ENCODE measurements at regions not wholly inside any gene's neighbourhood (a gene's known extent, or its start where the extent isn't known, plus 50 kb on each side); places are given as distances from the start of the nearest gene placed in this dataset.
A peak's percentile ranks its signal among the peaks of the same experiment; 100 is the strongest.

DNA sequence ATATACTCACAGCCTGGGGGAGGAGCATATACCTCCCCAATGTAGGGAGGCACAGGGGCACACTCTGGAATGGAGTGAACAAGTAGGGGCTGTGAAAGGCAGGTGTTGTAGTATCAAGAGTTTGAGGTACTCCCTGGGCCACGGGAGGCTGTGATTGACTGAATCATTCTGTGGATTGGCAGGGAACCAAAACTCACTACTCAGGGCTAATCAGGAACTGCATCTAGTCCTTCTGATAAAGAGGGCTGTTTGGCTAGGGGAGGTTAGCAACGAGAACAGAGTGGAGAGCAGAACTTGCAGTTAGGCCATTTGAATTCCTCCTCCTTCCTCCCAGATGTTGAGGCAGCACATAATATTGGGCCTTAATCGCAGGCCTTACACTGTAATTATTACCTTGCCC is 369.2 kb upstream of the MPDZ start:
- no peak overlapping the region for H3K27ac ChIP-seq
- H3K9ac ChIP-seq = no peak overlapping the region
- DNase-seq = no peak
- H3K9me3 ChIP-seq (ENCODE audit: low read depth) = no peaks in the 10 kb centered on the region
- no peak overlapping the region for H3K4me2 ChIP-seq (ENCODE audit: unreplicated experiment)
- in situ Hi-C loops (cut with MboI) = no loop called here
- no peaks in the 10 kb centered on the region for H3K4me1 ChIP-seq (ENCODE audit: insufficient read depth)
- H3K79me2 ChIP-seq (ENCODE audit: insufficient read depth) = no peaks in the 10 kb centered on the region
- H3K4me3 ChIP-seq = no peak overlapping the region
- TF ChIP-seq EZH2 (IDR thresholded peaks at IDR 0.05; ENCODE audit: insufficient read depth, poor library complexity, severe bottlenecking) (no peak), EZH2phosphoT487 (IDR thresholded peaks at IDR 0.05; ENCODE audit: insufficient read depth, low read depth) (no peak)
- no peaks in the 10 kb centered on the region for H3K9me2 ChIP-seq (ENCODE audit: insufficient read depth)
- 0 out of 2 replicates have a peak, but pooled peaks cover 3% of the 10 kb centered on the region for H3K27me3 ChIP-seq (replicated peaks; ENCODE audit: insufficient read depth)
- WGBS, 2 experiments (ENCODE audit: low coverage in 1 of 2, low lambda C conversion rate in 2 of 2, missing lambda C conversion rate in 2 of 2) = 44 to 49% methylated on average over 3 of the region's 3 CpGs
- H3K36me3 ChIP-seq (ENCODE audit: low read depth) = no peaks in the 10 kb centered on the region
- no peaks in the 10 kb centered on the region for H3F3A ChIP-seq (ENCODE audit: insufficient read depth)
- no peaks in the 10 kb centered on the region for H4K20me1 ChIP-seq (ENCODE audit: insufficient read depth)
- no peak overlapping the region for H2AFZ ChIP-seq

DNA sequence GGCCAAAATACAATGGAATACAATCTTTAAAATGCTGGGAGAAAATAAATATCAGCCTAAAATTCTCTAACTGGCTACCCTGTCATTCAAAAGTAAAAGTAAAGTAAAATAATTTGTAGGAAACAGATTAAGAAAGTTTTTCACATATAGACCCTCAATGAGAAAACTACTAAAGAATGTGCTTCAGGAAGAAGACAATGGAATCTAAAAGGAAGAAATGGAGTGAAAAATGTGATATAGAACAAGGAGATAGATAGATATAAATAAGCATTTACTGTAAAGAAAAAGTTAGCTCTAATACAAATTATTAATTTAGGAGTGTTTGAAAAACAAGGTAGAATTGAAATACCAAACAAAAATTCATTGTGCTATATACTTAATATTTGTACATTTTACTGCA is 368.6 kb upstream of the MPDZ start:
- Histone ChIP-seq H4K20me1 (ENCODE audit: insufficient read depth) (no peaks in the 10 kb centered on the region), H3K9ac (no peak overlapping the region), H3K27ac (no peak overlapping the region), H3F3A (ENCODE audit: insufficient read depth) (no peaks in the 10 kb centered on the region), H3K36me3 (ENCODE audit: low read depth) (no peaks in the 10 kb centered on the region), H3K4me1 (ENCODE audit: insufficient read depth) (no peaks in the 10 kb centered on the region), H3K9me2 (ENCODE audit: insufficient read depth) (no peaks in the 10 kb centered on the region), H3K79me2 (ENCODE audit: insufficient read depth) (no peaks in the 10 kb centered on the region), H3K4me2 (ENCODE audit: unreplicated experiment) (no peak overlapping the region), H2AFZ (no peak overlapping the region), H3K27me3 (replicated peaks; ENCODE audit: insufficient read depth) (0 out of 2 replicates have a peak, but pooled peaks cover 3% of the 10 kb centered on the region), H3K4me3 (no peak overlapping the region), H3K9me3 (ENCODE audit: low read depth) (no peaks in the 10 kb centered on the region)
- no peak for DNase-seq
- TF ChIP-seq EZH2phosphoT487 (IDR thresholded peaks at IDR 0.05; ENCODE audit: insufficient read depth, low read depth) (no peak), EZH2 (IDR thresholded peaks at IDR 0.05; ENCODE audit: insufficient read depth, poor library complexity, severe bottlenecking) (no peak)
- in situ Hi-C loops (cut with MboI) = no loop called here

DNA sequence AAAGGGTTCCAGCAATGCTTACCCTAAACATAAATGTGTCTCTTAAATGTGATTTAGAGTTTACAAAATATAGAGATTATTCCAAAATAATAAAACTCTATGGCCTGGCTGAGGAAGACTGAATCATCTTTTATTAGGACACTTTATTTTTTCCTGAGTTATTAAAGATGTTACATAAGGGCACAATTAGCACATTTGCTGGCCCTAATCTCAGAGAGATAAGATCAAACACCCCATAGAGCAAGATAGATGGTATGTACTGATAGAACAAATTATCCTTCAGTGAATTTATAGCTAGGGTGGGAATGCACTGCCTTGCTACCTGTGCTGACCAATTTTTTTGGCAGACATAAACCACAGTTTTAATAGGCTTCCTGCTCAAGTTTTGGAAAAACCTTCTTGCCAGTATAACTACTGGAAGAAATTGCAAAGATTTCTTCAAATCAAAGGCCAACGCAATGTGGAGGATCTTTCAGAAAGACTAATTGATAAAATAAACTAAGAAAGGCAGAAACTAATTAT is 367.1 kb upstream of the MPDZ start:
- no peak for DNase-seq
- Histone ChIP-seq H3K4me3 (no peak overlapping the region), H3K79me2 (ENCODE audit: insufficient read depth) (no peaks in the 10 kb centered on the region), H3K36me3 (ENCODE audit: low read depth) (no peaks in the 10 kb centered on the region), H3K9me2 (ENCODE audit: insufficient read depth) (no peaks in the 10 kb centered on the region), H3K9me3 (ENCODE audit: low read depth) (no peaks in the 10 kb centered on the region), H3K4me1 (ENCODE audit: insufficient read depth) (no peaks in the 10 kb centered on the region), H3K27ac (no peak overlapping the region), H3K9ac (no peak overlapping the region), H3F3A (ENCODE audit: insufficient read depth) (no peaks in the 10 kb centered on the region), H3K27me3 (replicated peaks; ENCODE audit: insufficient read depth) (no peaks in the 10 kb centered on the region), H2AFZ (no peak overlapping the region), H4K20me1 (ENCODE audit: insufficient read depth) (no peaks in the 10 kb centered on the region), H3K4me2 (ENCODE audit: unreplicated experiment) (no peak overlapping the region)
- no peak for TF ChIP-seq EZH2 (IDR thresholded peaks at IDR 0.05; ENCODE audit: insufficient read depth, poor library complexity, severe bottlenecking)
- no peak for TF ChIP-seq EZH2phosphoT487 (IDR thresholded peaks at IDR 0.05; ENCODE audit: insufficient read depth, low read depth)
- WGBS, 2 experiments (ENCODE audit: low coverage in 1 of 2, low lambda C conversion rate in 2 of 2, missing lambda C conversion rate in 2 of 2) = 51 to 58% methylated on average over 1 of the region's 1 CpG
- in situ Hi-C loops (cut with MboI) = no loop called here

DNA sequence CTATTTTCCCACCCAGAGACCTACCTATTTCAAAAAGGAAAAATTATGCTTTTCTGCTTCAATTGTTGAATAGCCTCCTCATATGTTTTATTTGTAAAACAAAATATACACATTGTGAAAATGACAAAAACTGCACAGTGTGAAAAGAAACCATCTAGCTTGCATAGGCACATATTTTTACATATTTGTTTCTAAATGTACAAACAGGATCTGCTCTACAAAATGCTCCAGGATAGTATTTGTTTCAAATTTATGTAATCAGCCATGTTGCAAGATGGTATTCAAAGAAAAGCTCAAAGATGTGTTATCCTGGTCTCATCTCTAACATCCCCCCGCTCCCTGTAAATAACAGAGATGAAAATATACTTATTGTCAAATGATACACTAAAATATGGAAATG is 366.1 kb upstream of the MPDZ start:
- TF ChIP-seq EZH2phosphoT487 (IDR thresholded peaks at IDR 0.05; ENCODE audit: insufficient read depth, low read depth) (no peak), EZH2 (IDR thresholded peaks at IDR 0.05; ENCODE audit: insufficient read depth, poor library complexity, severe bottlenecking) (no peak)
- Histone ChIP-seq H2AFZ (no peak overlapping the region), H3K4me3 (no peak overlapping the region), H4K20me1 (ENCODE audit: insufficient read depth) (no peaks in the 10 kb centered on the region), H3K4me2 (ENCODE audit: unreplicated experiment) (no peak overlapping the region), H3K27ac (no peak overlapping the region), H3K9me2 (ENCODE audit: insufficient read depth) (no peaks in the 10 kb centered on the region), H3K9me3 (ENCODE audit: low read depth) (no peaks in the 10 kb centered on the region), H3K27me3 (replicated peaks; ENCODE audit: insufficient read depth) (no peaks in the 10 kb centered on the region), H3K36me3 (ENCODE audit: low read depth) (no peaks in the 10 kb centered on the region), H3F3A (ENCODE audit: insufficient read depth) (no peaks in the 10 kb centered on the region), H3K4me1 (ENCODE audit: insufficient read depth) (no peaks in the 10 kb centered on the region), H3K9ac (no peak overlapping the region), H3K79me2 (ENCODE audit: insufficient read depth) (no peaks in the 10 kb centered on the region)
- in situ Hi-C loops (cut with MboI) = no loop called here
- WGBS, 2 experiments (ENCODE audit: low coverage in 1 of 2, low lambda C conversion rate in 2 of 2, missing lambda C conversion rate in 2 of 2) = 82 to 83% methylated on average over 1 of the region's 1 CpG
- no peak for DNase-seq

DNA sequence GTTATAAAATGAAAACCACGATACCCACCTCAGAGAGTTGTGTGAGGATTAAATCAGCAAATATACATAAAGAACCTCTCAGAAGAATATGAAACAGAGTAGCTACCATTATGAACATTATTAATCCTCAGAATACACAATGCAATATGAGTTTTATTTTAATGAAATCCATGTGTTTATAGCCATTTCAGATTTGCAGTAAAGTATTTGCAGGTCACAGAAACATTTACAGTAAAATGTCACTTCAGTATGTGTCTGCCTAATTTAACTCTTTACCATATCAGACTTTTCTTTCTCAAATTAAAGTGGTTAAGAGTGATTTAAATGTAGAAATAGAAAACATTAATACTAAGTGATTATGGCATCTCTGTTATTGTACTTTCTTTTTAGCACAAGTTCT is 365.2 kb upstream of the MPDZ start:
- WGBS, 2 experiments (ENCODE audit: low coverage in 1 of 2, low lambda C conversion rate in 2 of 2, missing lambda C conversion rate in 2 of 2) = 18 to 31% methylated on average over 1 of the region's 1 CpG
- Histone ChIP-seq H3K27me3 (replicated peaks; ENCODE audit: insufficient read depth) (no peaks in the 10 kb centered on the region), H3F3A (ENCODE audit: insufficient read depth) (no peaks in the 10 kb centered on the region), H3K9me2 (ENCODE audit: insufficient read depth) (no peaks in the 10 kb centered on the region), H3K4me2 (ENCODE audit: unreplicated experiment) (no peak overlapping the region), H3K79me2 (ENCODE audit: insufficient read depth) (no peaks in the 10 kb centered on the region), H2AFZ (0 out of 2 replicates have a peak overlapping the region, but pooled peaks have one; percentile 10), H3K27ac (no peak overlapping the region), H3K9ac (no peak overlapping the region), H4K20me1 (ENCODE audit: insufficient read depth) (no peaks in the 10 kb centered on the region), H3K9me3 (ENCODE audit: low read depth) (no peaks in the 10 kb centered on the region), H3K36me3 (ENCODE audit: low read depth) (no peaks in the 10 kb centered on the region), H3K4me3 (no peak overlapping the region), H3K4me1 (ENCODE audit: insufficient read depth) (no peaks in the 10 kb centered on the region)
- no peak for TF ChIP-seq EZH2phosphoT487 (IDR thresholded peaks at IDR 0.05; ENCODE audit: insufficient read depth, low read depth)
- TF ChIP-seq EZH2 (IDR thresholded peaks at IDR 0.05; ENCODE audit: insufficient read depth, poor library complexity, severe bottlenecking) = no peak
- in situ Hi-C loops (cut with MboI) = no loop called here
- DNase-seq = no peak

Measured in GM23248 (cell line).